GM10248 (cell line): ENCODE measurements at regions not wholly inside any gene's neighbourhood (a gene's known extent, or its start where the extent isn't known, plus 50 kb on each side); places are given as distances from the start of the nearest gene placed in this dataset.

Source experiments
- CTCF ChIA-PET: fragments of 300-600 bp; sonication (Branson Sonifier 250); formaldehyde crosslinking; extraction: SDS; loops from one replicate; lab custom pipeline; 2021; ENCODE audit warnings: antibody characterized with exemption; lab: Yijun Ruan, JAX
- POLR2A ChIA-PET: fragments of 350-650 bp; sonication (Branson Sonifier 250); formaldehyde crosslinking; extraction: SDS; loops from one replicate; lab custom pipeline; 2020; ENCODE audit warnings: antibody characterized with exemption; lab: Yijun Ruan, JAX
- DNase-seq: peaks from one replicate; pipeline ENCODE4 v3.0.0; 2012; ENCODE audit errors: extremely low spot score
- TF ChIP-seq, protein P1 (sequence below): IDR thresholded peaks from 2 replicates; pipeline ENCODE4 v1.5.1; 2012; ENCODE audit warnings: mild to moderate bottlenecking, low read depth; ENCODE audit errors: extremely low read depth, missing control alignments, control extremely low read depth

DNA sequence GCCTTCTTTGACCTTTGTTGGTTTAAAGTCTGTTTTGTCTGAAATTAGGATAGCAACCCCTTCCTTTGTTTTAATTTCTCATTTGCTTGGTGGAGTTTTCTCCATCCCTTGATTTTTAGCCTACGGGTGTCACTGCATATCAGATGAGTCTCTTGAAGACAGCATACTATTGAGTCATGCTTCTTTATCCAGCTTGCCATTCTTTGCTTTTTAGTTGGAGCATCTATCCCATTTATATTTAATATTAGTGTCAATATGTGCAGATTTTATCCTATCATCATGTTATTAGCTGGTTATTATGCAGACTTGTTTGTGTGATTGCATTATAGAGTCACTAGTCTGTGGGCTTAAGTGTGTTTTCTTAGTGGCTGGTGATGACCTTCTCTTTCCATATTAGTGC lies 622.2 kb downstream of the MMUT start:
- POLR2A ChIA-PET = no interaction called here
- DNase-seq = no peak
- CTCF ChIA-PET = interaction anchor here (2.0 kb wide), 1 partner anchor 21 kb away, joined by 4 read pairs; no protein-coding TSS in a partner anchor
- TF ChIP-seq, protein P1, sequence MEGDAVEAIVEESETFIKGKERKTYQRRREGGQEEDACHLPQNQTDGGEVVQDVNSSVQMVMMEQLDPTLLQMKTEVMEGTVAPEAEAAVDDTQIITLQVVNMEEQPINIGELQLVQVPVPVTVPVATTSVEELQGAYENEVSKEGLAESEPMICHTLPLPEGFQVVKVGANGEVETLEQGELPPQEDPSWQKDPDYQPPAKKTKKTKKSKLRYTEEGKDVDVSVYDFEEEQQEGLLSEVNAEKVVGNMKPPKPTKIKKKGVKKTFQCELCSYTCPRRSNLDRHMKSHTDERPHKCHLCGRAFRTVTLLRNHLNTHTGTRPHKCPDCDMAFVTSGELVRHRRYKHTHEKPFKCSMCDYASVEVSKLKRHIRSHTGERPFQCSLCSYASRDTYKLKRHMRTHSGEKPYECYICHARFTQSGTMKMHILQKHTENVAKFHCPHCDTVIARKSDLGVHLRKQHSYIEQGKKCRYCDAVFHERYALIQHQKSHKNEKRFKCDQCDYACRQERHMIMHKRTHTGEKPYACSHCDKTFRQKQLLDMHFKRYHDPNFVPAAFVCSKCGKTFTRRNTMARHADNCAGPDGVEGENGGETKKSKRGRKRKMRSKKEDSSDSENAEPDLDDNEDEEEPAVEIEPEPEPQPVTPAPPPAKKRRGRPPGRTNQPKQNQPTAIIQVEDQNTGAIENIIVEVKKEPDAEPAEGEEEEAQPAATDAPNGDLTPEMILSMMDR = no peak

DNA sequence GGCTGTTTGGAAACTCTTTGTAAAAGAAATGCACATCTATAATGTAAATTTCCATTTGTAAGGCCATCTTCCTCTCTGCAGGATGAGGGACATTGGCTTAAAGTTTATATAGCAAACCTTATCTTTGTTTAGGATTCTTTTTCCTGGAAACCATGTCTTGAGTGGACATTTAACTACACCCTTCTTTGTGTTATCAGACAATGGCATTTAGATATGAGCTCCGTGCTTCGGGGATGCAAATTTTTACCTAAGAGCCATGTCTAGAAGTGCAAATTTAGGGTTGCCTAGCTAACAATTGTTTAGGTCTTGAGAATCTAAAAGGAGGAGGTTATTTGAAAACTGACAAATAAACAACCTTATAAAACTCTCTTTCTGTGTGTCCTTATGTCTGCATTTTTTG lies 623.8 kb downstream of the MMUT start:
- no peak for DNase-seq

DNA sequence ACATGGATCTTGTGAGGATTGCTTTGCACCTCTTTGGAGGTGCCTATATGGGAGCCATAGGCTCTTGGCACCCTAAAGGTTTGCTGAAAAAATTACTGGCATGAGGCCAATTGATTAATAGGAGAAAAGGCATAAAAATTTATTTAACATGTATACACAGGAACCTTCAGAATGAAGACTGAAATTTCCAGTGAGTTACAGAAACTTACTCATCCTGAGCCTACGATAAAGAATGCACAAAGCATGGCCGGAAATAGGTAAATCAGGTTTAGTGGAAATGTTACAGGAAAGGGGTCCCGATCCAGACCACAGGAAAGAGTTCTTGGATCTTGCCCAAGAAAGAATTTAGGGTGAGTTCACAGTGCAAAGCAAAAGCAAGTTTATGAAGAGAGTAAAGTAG lies 625.3 kb downstream of the MMUT start:
- TF ChIP-seq, protein P1 = no peak
- ChIA-PET POLR2A (no interaction called here), CTCF (interaction anchor here (1.4 kb wide), 1 partner anchor 17 kb away, joined by 4 read pairs; no protein-coding TSS in a partner anchor)
- DNase-seq = no peak

More for the DNA sequence above, 623.8 kb downstream of the MMUT start:
- CTCF ChIA-PET = interaction anchor here (1.4 kb wide), 1 partner anchor 19 kb away, joined by 4 read pairs; no protein-coding TSS in a partner anchor
- POLR2A ChIA-PET = no interaction called here
- TF ChIP-seq, protein P1 = no peak

DNA sequence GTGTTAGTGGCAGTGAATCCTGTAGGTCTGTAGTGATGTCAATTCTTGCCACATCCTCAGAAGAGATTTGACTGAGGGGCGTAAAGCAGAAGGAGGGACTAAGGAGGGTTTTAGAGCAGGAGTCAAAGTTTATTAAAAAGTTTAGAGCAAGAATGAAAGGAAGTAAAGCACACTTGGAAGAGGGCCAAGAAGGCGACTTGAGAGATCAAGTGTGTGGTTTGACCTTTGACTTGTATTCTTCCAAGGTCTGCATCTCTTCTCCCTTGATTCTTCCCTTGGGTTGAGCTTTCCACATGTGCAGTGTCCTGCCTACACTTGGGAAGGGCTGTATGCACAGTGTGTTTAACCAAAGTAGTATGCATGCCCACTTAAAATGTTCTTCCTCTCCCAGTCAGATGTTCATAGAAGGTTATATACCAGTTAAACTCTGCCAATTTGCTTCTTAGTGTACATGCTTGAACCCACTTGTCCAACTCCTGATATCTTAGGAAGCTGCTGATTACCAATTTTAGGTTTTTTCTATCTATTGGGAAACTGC lies 627.6 kb downstream of the MMUT start:
- TF ChIP-seq, protein P1 = no peak
- CTCF ChIA-PET = interaction anchor here (2.2 kb wide), 1 partner anchor 9 kb away, joined by 8 read pairs; no protein-coding TSS in a partner anchor
- POLR2A ChIA-PET = interaction anchor here (0.7 kb wide), 1 partner anchor 1085 kb away, joined by 3 read pairs; no protein-coding TSS in a partner anchor
- DNase-seq = no peak

DNA sequence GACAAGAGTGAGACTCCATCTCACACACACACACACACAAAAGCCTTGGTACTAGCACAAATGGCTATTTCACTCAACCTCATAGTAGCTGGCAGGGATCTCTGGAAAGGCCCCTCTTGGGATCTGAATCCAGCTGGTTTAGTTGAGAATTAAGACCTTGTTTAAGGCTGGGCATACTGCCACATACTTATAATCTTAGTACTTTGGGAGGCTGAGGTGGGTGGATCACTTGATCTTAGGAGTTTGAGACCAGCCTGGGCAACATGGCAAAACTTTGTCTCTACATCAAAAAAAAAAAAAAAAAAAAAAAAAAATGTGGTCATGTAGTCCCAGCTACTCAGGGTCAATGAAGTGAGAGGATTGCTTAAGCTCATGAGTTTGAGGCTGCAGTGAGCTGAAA lies 628.3 kb downstream of the MMUT start:
- POLR2A ChIA-PET = interaction anchor here (0.7 kb wide), 1 partner anchor 1084 kb away, joined by 3 read pairs; no protein-coding TSS in a partner anchor
- CTCF ChIA-PET = interaction anchor here (2.2 kb wide), 1 partner anchor 10 kb away, joined by 8 read pairs; no protein-coding TSS in a partner anchor
- TF ChIP-seq, protein P1 = no peak

DNA sequence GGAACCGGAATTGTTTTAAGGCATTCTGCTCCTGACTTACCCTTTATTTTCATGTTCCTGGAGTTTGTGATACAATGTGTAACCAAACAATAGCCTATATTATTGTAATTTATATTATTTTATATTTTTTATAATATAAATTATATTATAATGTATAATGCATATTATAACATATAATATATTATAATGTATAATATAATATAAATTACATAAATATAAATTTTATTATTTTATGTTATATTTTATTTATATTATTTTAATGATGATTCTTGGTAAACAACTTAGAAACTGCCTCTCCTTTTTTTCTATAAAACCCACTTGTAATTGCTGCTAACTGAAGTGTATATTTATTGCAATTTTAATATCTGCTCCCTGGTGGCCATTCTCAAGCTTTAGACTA lies 629.1 kb downstream of the MMUT start:
- no peak for DNase-seq
- ChIA-PET POLR2A (no interaction called here), CTCF (interaction anchor here (0.8 kb wide), 1 partner anchor 14 kb away, joined by 3 read pairs; no protein-coding TSS in a partner anchor)
- TF ChIP-seq, protein P1 = no peak

More for the DNA sequence above, 628.3 kb downstream of the MMUT start:
- no peak for DNase-seq
